ENCODE measurements at regions not wholly inside any gene's neighbourhood (a gene's known extent, or its start where the extent isn't known, plus 50 kb on each side); places are given as distances from the start of the nearest gene placed in this dataset.

DNA sequence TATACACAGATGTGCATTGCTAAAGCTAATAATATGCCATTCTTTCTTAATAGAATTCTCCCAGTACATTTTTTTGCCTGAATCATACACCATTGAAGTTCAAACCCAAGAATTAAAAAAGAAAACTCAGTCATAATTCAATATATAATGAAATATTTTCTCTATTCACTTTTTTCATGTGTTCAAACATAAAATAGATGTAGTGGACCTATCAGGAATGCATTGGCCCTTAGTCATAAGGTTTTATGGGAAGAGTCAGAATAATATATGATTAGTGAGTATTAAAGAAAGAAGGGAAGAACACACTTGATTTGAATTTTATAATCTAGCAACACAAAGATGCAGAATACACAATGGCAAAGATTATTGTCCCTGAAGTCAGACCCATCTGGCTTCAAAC lies 297.0 kb upstream of the COL3A1 start:
- Mint-ChIP-seq H3K9me3 (peaks cover 2% of the 10 kb centered on the region; the same call in 1 of the 2 replicates), H3K4me1 (peaks cover 18% of the 10 kb centered on the region), H3K4me3 (no peak overlapping the region), H3K36me3 (no peaks in the 10 kb centered on the region), H3K27me3 (ENCODE audit: low read depth) (peaks cover 6% of the 10 kb centered on the region; the same call in 1 of the 2 replicates), H3K27ac (no peak overlapping the region)
- CTCF ChIA-PET: no interaction called here
- POLR2A ChIA-PET: no interaction called here
- DNase-seq (ENCODE audit: low spot score): no peak
- TF ChIP-seq IRF1 (CRISPR knock-in tag; IDR thresholded peaks at IDR 0.05): no peak
- no peak for TF ChIP-seq ATF6 (CRISPR knock-in tag; IDR thresholded peaks at IDR 0.05)
- TF ChIP-seq ZNF396 (CRISPR knock-in tag; IDR thresholded peaks at IDR 0.05; ENCODE audit: borderline replicate concordance): no peak
- no peak for TF ChIP-seq ATF2 (CRISPR knock-in tag; IDR thresholded peaks at IDR 0.05; ENCODE audit: borderline replicate concordance, low read depth)
- no peak for TF ChIP-seq ZNF263 (CRISPR knock-in tag; IDR thresholded peaks at IDR 0.05; ENCODE audit: low read depth)
- TF ChIP-seq GABPB1 (CRISPR knock-in tag; IDR thresholded peaks at IDR 0.05): no peak
- no peak for TF ChIP-seq ERG (CRISPR knock-in tag; IDR thresholded peaks at IDR 0.05)
- no peak for TF ChIP-seq STAT6 (CRISPR knock-in tag; conservative IDR thresholded peaks at IDR 0.05; ENCODE audit: low read depth)
- TF ChIP-seq, protein P1, sequence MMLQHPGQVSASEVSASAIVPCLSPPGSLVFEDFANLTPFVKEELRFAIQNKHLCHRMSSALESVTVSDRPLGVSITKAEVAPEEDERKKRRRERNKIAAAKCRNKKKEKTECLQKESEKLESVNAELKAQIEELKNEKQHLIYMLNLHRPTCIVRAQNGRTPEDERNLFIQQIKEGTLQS (CRISPR knock-in tag; conservative IDR thresholded peaks at IDR 0.05): no peak
- TF ChIP-seq, protein P2, sequence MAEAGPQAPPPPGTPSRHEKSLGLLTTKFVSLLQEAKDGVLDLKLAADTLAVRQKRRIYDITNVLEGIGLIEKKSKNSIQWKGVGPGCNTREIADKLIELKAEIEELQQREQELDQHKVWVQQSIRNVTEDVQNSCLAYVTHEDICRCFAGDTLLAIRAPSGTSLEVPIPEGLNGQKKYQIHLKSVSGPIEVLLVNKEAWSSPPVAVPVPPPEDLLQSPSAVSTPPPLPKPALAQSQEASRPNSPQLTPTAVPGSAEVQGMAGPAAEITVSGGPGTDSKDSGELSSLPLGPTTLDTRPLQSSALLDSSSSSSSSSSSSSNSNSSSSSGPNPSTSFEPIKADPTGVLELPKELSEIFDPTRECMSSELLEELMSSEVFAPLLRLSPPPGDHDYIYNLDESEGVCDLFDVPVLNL (CRISPR knock-in tag; IDR thresholded peaks at IDR 0.05; ENCODE audit: borderline replicate concordance, low read depth): no peak
- TF ChIP-seq SMAD4 (CRISPR knock-in tag; IDR thresholded peaks at IDR 0.05): no peak
- no peak for TF ChIP-seq ZNF232 (CRISPR knock-in tag; IDR thresholded peaks at IDR 0.05)
- TF ChIP-seq ZNF423 (CRISPR knock-in tag; IDR thresholded peaks at IDR 0.05): no peak
- TF ChIP-seq, protein P3, sequence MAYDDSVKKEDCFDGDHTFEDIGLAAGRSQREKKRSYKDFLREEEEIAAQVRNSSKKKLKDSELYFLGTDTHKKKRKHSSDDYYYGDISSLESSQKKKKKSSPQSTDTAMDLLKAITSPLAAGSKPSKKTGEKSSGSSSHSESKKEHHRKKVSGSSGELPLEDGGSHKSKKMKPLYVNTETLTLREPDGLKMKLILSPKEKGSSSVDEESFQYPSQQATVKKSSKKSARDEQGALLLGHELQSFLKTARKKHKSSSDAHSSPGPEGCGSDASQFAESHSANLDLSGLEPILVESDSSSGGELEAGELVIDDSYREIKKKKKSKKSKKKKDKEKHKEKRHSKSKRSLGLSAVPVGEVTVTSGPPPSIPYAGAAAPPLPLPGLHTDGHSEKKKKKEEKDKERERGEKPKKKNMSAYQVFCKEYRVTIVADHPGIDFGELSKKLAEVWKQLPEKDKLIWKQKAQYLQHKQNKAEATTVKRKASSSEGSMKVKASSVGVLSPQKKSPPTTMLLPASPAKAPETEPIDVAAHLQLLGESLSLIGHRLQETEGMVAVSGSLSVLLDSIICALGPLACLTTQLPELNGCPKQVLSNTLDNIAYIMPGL (CRISPR knock-in tag; IDR thresholded peaks at IDR 0.05): no peak
- TF ChIP-seq ETV6 (CRISPR knock-in tag; IDR thresholded peaks at IDR 0.05): no peak
- no peak for TF ChIP-seq ESRRA (CRISPR knock-in tag; IDR thresholded peaks at IDR 0.05; ENCODE audit: borderline replicate concordance)
- no peak for TF ChIP-seq ZBTB21 (CRISPR knock-in tag; IDR thresholded peaks at IDR 0.05; ENCODE audit: borderline replicate concordance)
- TF ChIP-seq FOXJ3 (CRISPR knock-in tag; IDR thresholded peaks at IDR 0.05; ENCODE audit: borderline replicate concordance): no peak
- TF ChIP-seq SMAD3 (CRISPR knock-in tag; IDR thresholded peaks at IDR 0.05; ENCODE audit: borderline replicate concordance): no peak
- TF ChIP-seq, protein P4, sequence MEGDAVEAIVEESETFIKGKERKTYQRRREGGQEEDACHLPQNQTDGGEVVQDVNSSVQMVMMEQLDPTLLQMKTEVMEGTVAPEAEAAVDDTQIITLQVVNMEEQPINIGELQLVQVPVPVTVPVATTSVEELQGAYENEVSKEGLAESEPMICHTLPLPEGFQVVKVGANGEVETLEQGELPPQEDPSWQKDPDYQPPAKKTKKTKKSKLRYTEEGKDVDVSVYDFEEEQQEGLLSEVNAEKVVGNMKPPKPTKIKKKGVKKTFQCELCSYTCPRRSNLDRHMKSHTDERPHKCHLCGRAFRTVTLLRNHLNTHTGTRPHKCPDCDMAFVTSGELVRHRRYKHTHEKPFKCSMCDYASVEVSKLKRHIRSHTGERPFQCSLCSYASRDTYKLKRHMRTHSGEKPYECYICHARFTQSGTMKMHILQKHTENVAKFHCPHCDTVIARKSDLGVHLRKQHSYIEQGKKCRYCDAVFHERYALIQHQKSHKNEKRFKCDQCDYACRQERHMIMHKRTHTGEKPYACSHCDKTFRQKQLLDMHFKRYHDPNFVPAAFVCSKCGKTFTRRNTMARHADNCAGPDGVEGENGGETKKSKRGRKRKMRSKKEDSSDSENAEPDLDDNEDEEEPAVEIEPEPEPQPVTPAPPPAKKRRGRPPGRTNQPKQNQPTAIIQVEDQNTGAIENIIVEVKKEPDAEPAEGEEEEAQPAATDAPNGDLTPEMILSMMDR (IDR thresholded peaks at IDR 0.05): no peak
- no peak for ATAC-seq

Measured in WTC11 (cell line).